AG10803 (cell line): ENCODE measurements at regions not wholly inside any gene's neighbourhood (a gene's known extent, or its start where the extent isn't known, plus 50 kb on each side); places are given as distances from the start of the nearest gene placed in this dataset.

Experiments
- DNase-seq: peaks from one replicate; pipeline ENCODE4 v3.0.0; 2010; ENCODE audit warnings: low read depth
- H3K4me3 ChIP-seq: 2 replicates; pipeline ENCODE4 v1.5.1; 2011; ENCODE audit warnings: mild to moderate bottlenecking, low read length, control low read depth
- TF ChIP-seq, protein P1 (sequence below): conservative IDR thresholded peaks from 2 replicates; pipeline ENCODE4 v1.5.1; 2011; ENCODE audit warnings: mild to moderate bottlenecking, low read length, control low read depth, inconsistent platforms

DNA sequence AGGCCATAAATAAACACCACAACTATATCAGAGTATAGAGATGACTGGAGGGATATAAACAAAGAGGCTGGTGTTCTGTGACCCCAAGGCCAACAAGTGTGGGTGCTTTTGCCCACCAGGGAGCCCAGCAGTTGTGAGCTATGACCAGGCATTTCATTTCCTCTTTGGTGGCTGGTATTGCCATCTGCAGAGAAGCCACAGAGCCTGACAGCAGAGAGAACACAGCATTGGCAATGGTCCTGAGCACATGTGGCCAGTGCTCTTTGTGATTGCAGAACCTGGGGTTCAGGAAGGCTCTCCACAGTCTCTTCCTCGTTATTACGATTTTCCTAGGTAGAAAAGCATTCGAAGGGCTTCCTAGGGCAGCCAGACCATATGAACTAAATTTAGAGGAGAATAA is 112.3 kb downstream of the TM2D1 start:
- no peak for DNase-seq
- TF ChIP-seq, protein P1, sequence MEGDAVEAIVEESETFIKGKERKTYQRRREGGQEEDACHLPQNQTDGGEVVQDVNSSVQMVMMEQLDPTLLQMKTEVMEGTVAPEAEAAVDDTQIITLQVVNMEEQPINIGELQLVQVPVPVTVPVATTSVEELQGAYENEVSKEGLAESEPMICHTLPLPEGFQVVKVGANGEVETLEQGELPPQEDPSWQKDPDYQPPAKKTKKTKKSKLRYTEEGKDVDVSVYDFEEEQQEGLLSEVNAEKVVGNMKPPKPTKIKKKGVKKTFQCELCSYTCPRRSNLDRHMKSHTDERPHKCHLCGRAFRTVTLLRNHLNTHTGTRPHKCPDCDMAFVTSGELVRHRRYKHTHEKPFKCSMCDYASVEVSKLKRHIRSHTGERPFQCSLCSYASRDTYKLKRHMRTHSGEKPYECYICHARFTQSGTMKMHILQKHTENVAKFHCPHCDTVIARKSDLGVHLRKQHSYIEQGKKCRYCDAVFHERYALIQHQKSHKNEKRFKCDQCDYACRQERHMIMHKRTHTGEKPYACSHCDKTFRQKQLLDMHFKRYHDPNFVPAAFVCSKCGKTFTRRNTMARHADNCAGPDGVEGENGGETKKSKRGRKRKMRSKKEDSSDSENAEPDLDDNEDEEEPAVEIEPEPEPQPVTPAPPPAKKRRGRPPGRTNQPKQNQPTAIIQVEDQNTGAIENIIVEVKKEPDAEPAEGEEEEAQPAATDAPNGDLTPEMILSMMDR, result no peak
- no peak overlapping the region for H3K4me3 ChIP-seq

DNA sequence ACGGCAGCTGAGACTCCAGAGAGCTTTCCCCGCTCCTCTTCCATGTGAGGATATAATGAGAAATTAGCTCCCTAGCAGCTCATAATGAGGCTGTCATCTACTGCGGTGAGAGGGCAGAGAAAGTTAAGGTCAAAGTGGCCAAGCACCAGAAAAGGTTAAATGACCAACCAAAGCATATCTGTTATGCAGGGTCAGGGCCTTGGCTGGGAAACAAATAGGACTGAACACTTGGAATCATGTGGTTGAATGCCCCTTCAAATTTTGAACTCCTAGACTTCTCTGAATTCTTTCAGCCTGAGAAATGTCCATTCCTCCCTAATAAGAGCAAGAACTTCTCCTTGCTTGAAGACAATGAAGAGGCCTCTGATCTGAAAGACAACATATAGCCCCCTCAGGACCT is 115.9 kb downstream of the TM2D1 start:
- DNase-seq, result no peak
- TF ChIP-seq, protein P1, result no peak
- no peak overlapping the region for H3K4me3 ChIP-seq

DNA sequence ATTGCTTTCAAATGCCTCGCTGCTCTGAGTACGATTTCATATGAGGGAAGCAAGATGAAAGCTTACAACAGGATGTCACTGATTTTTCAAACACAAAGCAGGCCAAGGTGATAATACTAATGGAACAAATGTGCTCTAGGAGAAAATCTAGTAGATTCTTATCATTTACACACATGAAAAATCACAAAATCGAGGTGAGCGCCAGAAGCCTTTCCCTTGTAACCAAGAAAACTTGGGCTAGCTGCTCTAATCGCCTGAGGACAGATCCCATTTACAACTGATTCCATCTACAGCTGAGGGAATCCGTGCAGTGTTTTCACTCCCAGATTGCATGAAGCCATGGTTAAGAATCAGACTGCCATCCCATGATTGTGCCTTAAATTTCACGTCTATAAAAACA is 117.5 kb downstream of the TM2D1 start:
- no peak for DNase-seq
- TF ChIP-seq, protein P1, result no peak
- H3K4me3 ChIP-seq, result no peak overlapping the region

DNA sequence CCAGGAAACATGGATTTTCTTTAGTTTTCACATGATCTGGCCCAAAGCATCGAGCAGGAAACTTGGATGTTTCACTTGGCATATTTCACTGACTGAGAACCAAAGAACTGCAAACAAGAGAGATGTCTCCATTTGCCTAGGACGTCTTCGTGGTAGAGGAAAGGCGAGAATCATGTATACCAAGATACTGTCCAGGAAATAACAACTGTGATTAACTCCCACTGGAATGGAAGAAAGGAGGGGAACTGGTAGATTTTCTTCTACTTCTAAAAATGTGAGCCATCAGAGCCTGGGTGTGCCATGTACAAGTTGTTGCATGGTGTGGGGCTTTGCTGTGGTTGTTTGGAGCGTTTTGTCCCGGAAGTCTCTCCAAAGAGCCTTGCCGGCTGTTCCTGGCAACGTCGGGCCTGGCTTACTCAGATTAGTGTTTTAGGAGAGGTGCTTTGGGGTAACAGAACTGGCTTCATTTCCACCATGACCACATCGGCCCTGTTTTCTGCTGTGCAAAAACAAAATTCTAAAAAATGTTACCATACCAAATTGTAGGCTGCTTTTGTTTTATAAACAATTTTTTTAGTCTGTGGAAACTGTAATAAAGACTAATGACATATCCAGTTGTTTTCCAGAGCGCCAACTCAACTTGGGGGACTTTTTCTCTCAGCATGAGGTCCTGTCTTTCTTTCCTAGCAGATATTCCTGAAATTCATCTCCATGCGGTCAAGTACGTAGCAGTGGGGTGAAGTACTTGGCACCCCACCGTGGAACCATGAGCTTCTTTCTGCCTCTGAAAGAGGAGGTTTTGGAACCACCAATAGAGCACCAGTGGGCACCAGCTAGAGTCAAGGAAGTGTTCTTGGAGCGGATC is 118.3 kb downstream of the TM2D1 start:
- peak; percentile 66 for DNase-seq
- no peak overlapping the region for H3K4me3 ChIP-seq
- TF ChIP-seq, protein P1, result no peak

DNA sequence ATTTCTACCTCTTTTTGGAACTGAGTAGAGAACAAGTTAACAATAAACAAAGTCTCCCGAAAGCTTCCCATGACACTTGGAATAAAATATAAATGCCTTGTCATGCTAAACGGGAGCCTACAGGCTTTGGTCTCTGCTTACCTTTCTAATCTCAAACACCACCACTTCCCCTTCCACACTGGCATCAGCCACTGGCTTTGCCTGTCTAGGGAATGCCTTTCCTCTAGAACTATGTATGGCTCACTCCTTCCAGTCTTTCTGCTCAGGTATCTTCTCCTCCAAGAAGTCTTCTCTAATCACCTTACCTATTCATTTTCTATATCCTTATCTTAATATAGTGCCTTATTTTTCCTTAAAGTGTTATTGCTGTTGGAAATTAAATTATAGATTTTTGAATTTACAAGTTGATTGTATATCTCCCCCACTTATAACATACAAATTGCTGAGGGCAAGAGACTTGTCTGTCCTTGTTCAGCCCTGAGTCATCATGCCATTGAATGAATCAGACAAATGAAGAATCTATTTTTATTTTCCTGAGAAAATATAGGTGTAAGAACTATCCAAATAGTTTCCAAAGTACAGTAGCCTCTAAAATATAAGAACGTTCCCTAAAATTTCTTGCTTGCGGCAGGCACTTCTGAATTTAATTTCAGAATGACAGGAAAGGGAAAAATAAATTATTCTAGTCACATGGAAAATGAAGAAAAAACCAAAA is 119.2 kb downstream of the TM2D1 start:
- H3K4me3 ChIP-seq, result no peak overlapping the region
- TF ChIP-seq, protein P1, result no peak
- peak; percentile 48 for DNase-seq

DNA sequence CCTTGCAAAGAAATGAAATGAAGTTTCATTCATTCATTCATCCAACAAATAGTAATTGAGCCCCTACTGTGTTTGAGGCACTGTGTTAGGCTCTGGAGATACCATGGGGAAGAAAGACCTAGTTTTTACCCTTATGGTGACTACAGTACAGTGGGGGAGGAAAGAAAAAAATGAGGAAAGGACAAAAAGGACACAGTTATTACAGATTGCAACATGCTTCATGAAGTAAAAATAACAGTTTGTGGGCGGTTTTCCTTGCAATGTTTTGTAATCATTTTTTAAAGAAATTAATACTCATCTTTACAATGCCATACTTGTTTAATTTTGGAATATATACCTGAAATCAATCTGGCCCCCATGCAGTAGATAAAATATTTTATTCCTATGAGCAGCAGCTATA is 120.3 kb downstream of the TM2D1 start:
- no peak for DNase-seq
- TF ChIP-seq, protein P1, result no peak
- no peak overlapping the region for H3K4me3 ChIP-seq

DNA sequence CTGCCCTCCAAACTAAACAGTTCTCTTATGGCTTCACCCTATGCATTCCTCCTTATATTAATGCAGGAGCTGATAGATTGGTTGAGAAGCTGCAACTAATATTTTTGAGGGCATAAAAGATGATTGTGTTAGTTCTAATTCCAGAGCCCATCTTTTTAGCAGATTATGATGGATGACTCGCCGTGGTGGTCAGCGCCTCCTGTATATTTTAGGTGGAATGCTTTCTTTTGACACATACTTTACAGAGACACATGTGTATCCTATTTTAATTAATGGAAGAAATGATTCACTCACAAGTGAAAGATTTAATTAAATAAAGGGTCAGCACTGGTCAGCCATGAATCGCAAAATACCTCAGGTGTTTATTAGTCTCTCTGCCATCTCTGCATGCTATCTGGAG is 120.7 kb downstream of the TM2D1 start:
- TF ChIP-seq, protein P1, result no peak
- DNase-seq, result no peak
- no peak overlapping the region for H3K4me3 ChIP-seq
